Activated CD8-positive, alpha-beta T cell treated with anti-CD3 and anti-CD28 coated beads for 36 hours (primary cell): ENCODE measurements at regions not wholly inside any gene's neighbourhood (a gene's known extent, or its start where the extent isn't known, plus 50 kb on each side); places are given as distances from the start of the nearest gene placed in this dataset.
A peak's percentile ranks its signal among the peaks of the same experiment; 100 is the strongest.

Experiments used
- ATAC-seq: fragments of 200-7000 bp; cut with Tn5 transposase; one replicate; pipeline ENCODE4 v1.10.0; 2021; ENCODE audit warnings: mild to moderate bottlenecking, moderate library complexity
- CTCF ChIA-PET: fragments of 350-600 bp; sonication (Branson Sonifier 250); formaldehyde crosslinking; loops from one replicate; lab custom pipeline; 2021; ENCODE audit warnings: antibody characterized with exemption; lab: Charles Lee
- POLR2A ChIA-PET: fragments of 350-600 bp; sonication (Branson Sonifier 250); formaldehyde crosslinking; loops from one replicate; lab custom pipeline; 2021; ENCODE audit warnings: antibody characterized with exemption; lab: Charles Lee
- DNase-seq: peaks from one replicate; pipeline ENCODE4 v3.0.0-alpha.2; 2020
- H3K27ac Mint-ChIP-seq: one replicate; pipeline ENCODE4 v1.8.0; 2021; ENCODE audit warnings: mild to moderate bottlenecking, mixed read lengths
- H3K27me3 Mint-ChIP-seq: one replicate; pipeline ENCODE4 v1.8.0; 2021; ENCODE audit warnings: mixed read lengths
- H3K36me3 Mint-ChIP-seq: one replicate; pipeline ENCODE4 v1.8.0; 2021; ENCODE audit warnings: low read depth, mixed read lengths
- H3K4me1 Mint-ChIP-seq: one replicate; pipeline ENCODE4 v1.8.0; 2021; ENCODE audit warnings: low read depth, mixed read lengths
- H3K4me3 Mint-ChIP-seq: one replicate; pipeline ENCODE4 v1.8.0; 2021; ENCODE audit warnings: mild to moderate bottlenecking, moderate library complexity, mixed read lengths
- H3K9me3 Mint-ChIP-seq: one replicate; pipeline ENCODE4 v1.8.0; 2021; ENCODE audit warnings: mixed read lengths
- intact Hi-C: fragments of 100-400 bp; cut with micrococcal nuclease; formaldehyde crosslinking; loops from one replicate; pipeline ENCODE4 v1.10.0; 2022
- TF ChIP-seq, protein P1 (sequence below): fragments of 200-600 bp; IDR thresholded peaks from one replicate; pipeline ENCODE4 v1.8.0; 2022; ENCODE audit warnings: antibody characterized with exemption, mild to moderate bottlenecking

DNA sequence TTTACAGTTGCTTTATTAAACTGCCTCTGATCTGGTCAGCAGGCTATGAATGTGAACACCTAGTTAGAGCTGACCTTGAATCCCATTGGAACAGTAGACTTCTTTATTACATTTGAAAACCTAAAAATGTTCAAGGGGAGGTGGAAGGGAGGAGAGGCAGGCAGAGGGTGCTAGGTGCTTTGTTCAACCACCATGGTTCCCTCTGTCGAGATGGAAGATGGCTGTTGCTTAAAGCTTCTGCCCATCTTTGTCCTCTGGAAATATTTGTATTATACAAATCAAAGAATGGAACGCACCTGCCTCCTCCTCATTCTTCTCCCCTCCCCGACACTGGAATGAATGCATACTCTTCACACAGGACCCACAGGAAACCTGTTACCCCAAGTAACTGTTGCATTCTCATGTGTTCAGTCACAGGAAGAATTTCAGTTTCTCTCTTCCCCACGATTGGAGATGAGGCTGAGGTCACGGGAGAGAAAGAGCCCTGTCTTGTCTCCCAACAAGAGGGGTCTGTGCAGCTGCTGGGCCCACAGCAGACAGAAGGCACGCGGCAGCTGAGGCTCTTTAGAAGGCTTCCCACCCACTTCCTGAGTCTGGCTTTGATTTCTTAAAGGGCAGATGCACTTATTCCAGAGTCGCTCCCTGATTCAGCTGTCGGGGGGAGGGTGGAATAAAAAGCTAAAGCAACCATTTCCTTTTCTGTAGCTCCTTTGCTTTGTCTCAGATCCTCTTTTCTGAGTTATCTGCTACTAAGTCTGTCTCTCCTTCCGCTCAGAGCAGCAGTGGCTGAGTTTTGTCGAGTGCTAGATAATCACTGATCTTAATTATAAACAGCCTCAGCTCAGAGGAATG, 217.9 kb upstream of the BTG1 start:
- H3K27me3 Mint-ChIP-seq: no peaks in the 10 kb centered on the region
- ChIA-PET POLR2A (interaction anchor here (0.6 to 1.7 kb wide), 8 partner anchors 24 to 512 kb away, joined by 3 to 9 read pairs (median 3); partner anchors contain the start of gene BTG1), CTCF (interaction anchor here (0.9 to 2.6 kb wide), 5 partner anchors 11 to 218 kb away, joined by 3 to 11 read pairs (median 3); partner anchors contain the start of gene BTG1)
- intact Hi-C loops: no loop called here
- peak overlapping the region; percentile 93 for H3K27ac Mint-ChIP-seq
- peaks cover 21% of the 10 kb centered on the region for H3K9me3 Mint-ChIP-seq
- TF ChIP-seq, protein P1, sequence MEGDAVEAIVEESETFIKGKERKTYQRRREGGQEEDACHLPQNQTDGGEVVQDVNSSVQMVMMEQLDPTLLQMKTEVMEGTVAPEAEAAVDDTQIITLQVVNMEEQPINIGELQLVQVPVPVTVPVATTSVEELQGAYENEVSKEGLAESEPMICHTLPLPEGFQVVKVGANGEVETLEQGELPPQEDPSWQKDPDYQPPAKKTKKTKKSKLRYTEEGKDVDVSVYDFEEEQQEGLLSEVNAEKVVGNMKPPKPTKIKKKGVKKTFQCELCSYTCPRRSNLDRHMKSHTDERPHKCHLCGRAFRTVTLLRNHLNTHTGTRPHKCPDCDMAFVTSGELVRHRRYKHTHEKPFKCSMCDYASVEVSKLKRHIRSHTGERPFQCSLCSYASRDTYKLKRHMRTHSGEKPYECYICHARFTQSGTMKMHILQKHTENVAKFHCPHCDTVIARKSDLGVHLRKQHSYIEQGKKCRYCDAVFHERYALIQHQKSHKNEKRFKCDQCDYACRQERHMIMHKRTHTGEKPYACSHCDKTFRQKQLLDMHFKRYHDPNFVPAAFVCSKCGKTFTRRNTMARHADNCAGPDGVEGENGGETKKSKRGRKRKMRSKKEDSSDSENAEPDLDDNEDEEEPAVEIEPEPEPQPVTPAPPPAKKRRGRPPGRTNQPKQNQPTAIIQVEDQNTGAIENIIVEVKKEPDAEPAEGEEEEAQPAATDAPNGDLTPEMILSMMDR: no peak
- peak overlapping the region; percentile 77 for H3K4me3 Mint-ChIP-seq
- peaks cover 15% of the 10 kb centered on the region for H3K36me3 Mint-ChIP-seq
- DNase-seq (peak; percentile 56), ATAC-seq (peak; percentile 54)
- peaks cover 44% of the 10 kb centered on the region for H3K4me1 Mint-ChIP-seq

- TF ChIP-seq, protein P1: no peak
- ChIA-PET CTCF (interaction anchor here (0.6 to 2.6 kb wide), 6 partner anchors 10 to 218 kb away, joined by 3 to 11 read pairs (median 3); partner anchors contain the start of gene BTG1), POLR2A (interaction anchor here (0.6 to 1.7 kb wide), 7 partner anchors 24 to 219 kb away, joined by 3 to 9 read pairs (median 3); partner anchors contain the start of gene BTG1)
- Mint-ChIP-seq H3K9me3 (peaks cover 23% of the 10 kb centered on the region), H3K27ac (peak overlapping the region; percentile 93), H3K36me3 (peaks cover 18% of the 10 kb centered on the region), H3K27me3 (no peaks in the 10 kb centered on the region), H3K4me1 (peaks cover 45% of the 10 kb centered on the region), H3K4me3 (peak overlapping the region; percentile 77)
- ATAC-seq: peak; percentile 42
- intact Hi-C loops: no loop called here
- DNase-seq: peak; percentile 24
Observed at GRCh38 chr12:92362785-92363184, 217.1 kb upstream of the BTG1 start.

GRCh38 chr12:92362126-92362525, 216.5 kb upstream of the BTG1 start:
- Mint-ChIP-seq H3K27me3 (no peaks in the 10 kb centered on the region), H3K9me3 (peaks cover 29% of the 10 kb centered on the region), H3K4me3 (peak overlapping the region; percentile 3), H3K27ac (peak overlapping the region; percentile 93), H3K4me1 (peaks cover 48% of the 10 kb centered on the region), H3K36me3 (peaks cover 20% of the 10 kb centered on the region)
- POLR2A ChIA-PET: interaction anchor here (0.6 to 1.7 kb wide), 3 partner anchors 37 to 41 kb away, joined by 3 to 9 read pairs (median 3); no protein-coding TSS in a partner anchor
- intact Hi-C loops: no loop called here
- no peak for DNase-seq
- TF ChIP-seq, protein P1: no peak
- ATAC-seq: no peak
- CTCF ChIA-PET: interaction anchor here (0.9 to 1.0 kb wide), 2 partner anchors 10 to 47 kb away, joined by 3 read pairs; no protein-coding TSS in a partner anchor

GRCh38 chr12:92360543-92360942, 214.9 kb upstream of the BTG1 start:
- intact Hi-C loops: no loop called here
- DNase-seq: no peak
- H3K4me3 Mint-ChIP-seq: no peak overlapping the region
- ChIA-PET POLR2A (no interaction called here), CTCF (interaction anchor here (1.0 to 1.4 kb wide), 2 partner anchors 9 to 18 kb away, joined by 3 to 4 read pairs; no protein-coding TSS in a partner anchor)
- peak; percentile 43 for ATAC-seq
- TF ChIP-seq, protein P1: no peak
- H3K27ac Mint-ChIP-seq: peak overlapping the region; percentile 71
- peaks cover 26% of the 10 kb centered on the region for H3K36me3 Mint-ChIP-seq
- no peaks in the 10 kb centered on the region for H3K27me3 Mint-ChIP-seq
- peaks cover 61% of the 10 kb centered on the region for H3K4me1 Mint-ChIP-seq
- peaks cover 32% of the 10 kb centered on the region for H3K9me3 Mint-ChIP-seq
